ENCODE measurements at regions not wholly inside any gene's neighbourhood (a gene's known extent, or its start where the extent isn't known, plus 50 kb on each side); places are given as distances from the start of the nearest gene placed in this dataset.

GRCh38 chr4:13731019-13731418 lies 103.5 kb upstream of the BOD1L1 start:
- Histone ChIP-seq H2BK5ac (ENCODE audit: low read depth, low read length) (no peak overlapping the region), H3K27ac (ENCODE audit: low read depth, low read length) (no peak overlapping the region), H3K36me3 (ENCODE audit: control insufficient read depth in 2 of 4, insufficient read depth in 4 of 4, low read length in 3 of 4) (no peaks in the 10 kb centered on the region), H2BK15ac (ENCODE audit: low read length) (no peak overlapping the region), H3K23ac (ENCODE audit: insufficient read length) (no peak overlapping the region), H3K9me3 (ENCODE audit: insufficient read depth in 2 of 2, low read depth in 1 of 2, low read length in 1 of 2) (no peaks in the 10 kb centered on the region), H4K5ac (ENCODE audit: insufficient read length, low read depth, low read length) (no peak overlapping the region), H2BK20ac (ENCODE audit: low read length) (no peak overlapping the region), H4K8ac (ENCODE audit: extremely low read depth, insufficient read depth, low read length) (no peak overlapping the region), H3K18ac (ENCODE audit: extremely low read depth, low read length) (no peak overlapping the region), H3K14ac (ENCODE audit: insufficient read length) (no peak overlapping the region), H2BK120ac (replicated peaks; ENCODE audit: low read depth, low read length) (no peak overlapping the region), H2AK5ac (ENCODE audit: low read depth, low read length) (no peak overlapping the region), H3K79me2 (ENCODE audit: control insufficient read depth in 1 of 2, insufficient read depth in 2 of 2, low read length in 2 of 2) (no peaks in the 10 kb centered on the region), H3K4me2 (ENCODE audit: insufficient read depth in 1 of 2, low read depth in 2 of 2, low read length in 2 of 2) (no peak overlapping the region), H4K91ac (replicated peaks; ENCODE audit: insufficient read length, low read length) (no peak overlapping the region), H3K23me2 (ENCODE audit: low read depth, low read length) (no peaks in the 10 kb centered on the region), H3K27me3 (replicated peaks in 1 of 4; ENCODE audit: control insufficient read depth in 3 of 4, extremely low read depth in 1 of 4, insufficient read depth in 3 of 4, low read length in 3 of 4) (no peaks in the 10 kb centered on the region), H2AFZ (ENCODE audit: low read length) (no peak overlapping the region), H3K4ac (replicated peaks; ENCODE audit: insufficient read length, low read depth, low read length) (no peak overlapping the region), H2BK12ac (ENCODE audit: low read depth, low read length) (no peak overlapping the region), H3K56ac (replicated peaks; ENCODE audit: insufficient read length, low read depth, low read length) (no peak overlapping the region), H3K4me1 (replicated peaks in 1 of 4; ENCODE audit: control insufficient read depth in 3 of 4, insufficient read depth in 4 of 4, low read length in 3 of 4) (no peaks in the 10 kb centered on the region), H3K9ac (replicated peaks in 1 of 4; ENCODE audit: extremely low read depth in 1 of 4, low read depth in 3 of 4, low read length in 3 of 4) (no peak overlapping the region), H4K20me1 (replicated peaks in 1 of 2; ENCODE audit: control insufficient read depth in 1 of 2, insufficient read depth in 2 of 2, low read length in 2 of 2) (no peaks in the 10 kb centered on the region), H3K79me1 (ENCODE audit: low read depth, low read length) (no peaks in the 10 kb centered on the region), H3K4me3 (ENCODE audit: extremely low read depth in 1 of 4, insufficient read depth in 2 of 4, low read depth in 3 of 4, low read length in 4 of 4) (no peak overlapping the region)
- POLR2A ChIA-PET (ENCODE audit: partially characterized antibody), result no interaction called here
- FAIRE-seq (no peak), DNase-seq (ENCODE audit: low read depth in 1 of 2, low spot score in 2 of 2) (no peak)
- WGBS, 2 experiments (ENCODE audit: extremely low coverage in 1 of 2, insufficient coverage in 1 of 2, insufficient read length in 1 of 2, insufficient replicate concordance in 2 of 2, low coverage in 1 of 2, low lambda C conversion rate in 2 of 2, missing lambda C conversion rate in 1 of 2), result 88% methylated on average over 1 of the region's 1 CpG; no CpG with 5 or more reads in 1 of the 2 experiments
- CTCF ChIA-PET (ENCODE audit: partially characterized antibody), result no interaction called here
- TF ChIP-seq NRF1 (IDR thresholded peaks at IDR 0.05; ENCODE audit: low read depth, low read length) (no peak), RNF2 (IDR thresholded peaks at IDR 0.05; ENCODE audit: borderline replicate concordance, low read depth, low read length, missing control alignments, poor library complexity, severe bottlenecking) (no peak), CBX8 (IDR thresholded peaks at IDR 0.05; ENCODE audit: borderline replicate concordance, low read depth, low read length) (no peak), TAF1 (IDR thresholded peaks at IDR 0.05; ENCODE audit: low read depth, low read length) (no peak), CTBP2 (IDR thresholded peaks at IDR 0.05; ENCODE audit: borderline replicate concordance, insufficient read depth, insufficient read length, low read length) (no peak), RBBP5 (IDR thresholded peaks at IDR 0.05; ENCODE audit: borderline replicate concordance, low read depth, low read length) (no peak), KDM1A (IDR thresholded peaks at IDR 0.05; ENCODE audit: borderline replicate concordance, low read length) (no peak), EZH2 (IDR thresholded peaks at IDR 0.05; ENCODE audit: low read depth, low read length, severe bottlenecking) (no peak), HDAC2 (IDR thresholded peaks at IDR 0.05; ENCODE audit: borderline replicate concordance in 1 of 2, low read depth in 2 of 2, low read length in 2 of 2) (no peak), RXRA (IDR thresholded peaks at IDR 0.05; ENCODE audit: insufficient read depth, low read depth, low read length) (no peak), ZNF274 (IDR thresholded peaks at IDR 0.05; ENCODE audit: borderline replicate concordance, extremely low read depth, low read length) (no peak), TBP (IDR thresholded peaks at IDR 0.05; ENCODE audit: low read depth, low read length) (no peak), POU5F1 (IDR thresholded peaks at IDR 0.05; ENCODE audit: low read depth, low read length) (no peak), POLR2A (IDR thresholded peaks at IDR 0.05; ENCODE audit: control extremely low read depth in 1 of 2, low read depth in 2 of 2, low read length in 2 of 2) (no peak)

All from H1 (cell line).